Stimulated activated CD4-positive, alpha-beta T cell treated with anti-CD3 and anti-CD28 coated beads, Interleukin-4, amount 100 ng/mL, for 48 hours (primary cell): ENCODE measurements at regions not wholly inside any gene's neighbourhood (a gene's known extent, or its start where the extent isn't known, plus 50 kb on each side); places are given as distances from the start of the nearest gene placed in this dataset.

Experiments
- DNase-seq, 2 donors: peaks; one replicate each; pipeline ENCODE4 v3.0.0-alpha.2; 2020; ENCODE audit warnings: low read depth in 2 of 2

GRCh38 chr2:177010861-177011260 is 201.7 kb upstream of the HNRNPA3 start:
- no peak for DNase-seq

GRCh38 chr2:177014946-177015345 is 197.6 kb upstream of the HNRNPA3 start:
- no peak for DNase-seq

- DNase-seq, result no peak
These were observed 197.2 kb upstream of the HNRNPA3 start for GRCh38 chr2:177015356-177015923.

- no peak for DNase-seq
These were observed 192.0 kb upstream of the HNRNPA3 start for GRCh38 chr2:177020524-177021119.

- DNase-seq, result no peak
These were observed 190.8 kb upstream of the HNRNPA3 start for GRCh38 chr2:177021706-177022343.

GRCh38 chr2:177024765-177025164 is 187.8 kb upstream of the HNRNPA3 start:
- DNase-seq, result no peak

- no peak for DNase-seq
These were observed 186.3 kb upstream of the HNRNPA3 start for GRCh38 chr2:177026253-177026652.

- no peak for DNase-seq
These were observed 185.6 kb upstream of the HNRNPA3 start for GRCh38 chr2:177026956-177027355.

- DNase-seq, result no peak
These were observed 184.3 kb upstream of the HNRNPA3 start for GRCh38 chr2:177028296-177028695.

GRCh38 chr2:177029075-177029474 is 183.5 kb upstream of the HNRNPA3 start:
- DNase-seq, result no peak

GRCh38 chr2:177029501-177029900 is 183.1 kb upstream of the HNRNPA3 start:
- DNase-seq, result no peak

- DNase-seq, result no peak
These were observed 182.7 kb upstream of the HNRNPA3 start for GRCh38 chr2:177029901-177030300.

- no peak for DNase-seq
These were observed 182.0 kb upstream of the HNRNPA3 start for GRCh38 chr2:177030451-177031105.

- no peak for DNase-seq
These were observed 181.0 kb upstream of the HNRNPA3 start for GRCh38 chr2:177031438-177032180.

GRCh38 chr2:177036747-177037146 is 175.8 kb upstream of the HNRNPA3 start:
- DNase-seq, result no peak

- DNase-seq, result no peak
These were observed 175.0 kb upstream of the HNRNPA3 start for GRCh38 chr2:177037569-177037968.

GRCh38 chr2:177038787-177039484 is 173.7 kb upstream of the HNRNPA3 start:
- no peak for DNase-seq

GRCh38 chr2:177042311-177042710 is 170.3 kb upstream of the HNRNPA3 start:
- DNase-seq, result no peak

- DNase-seq, result no peak
These were observed 167.9 kb upstream of the HNRNPA3 start for GRCh38 chr2:177044671-177045070.

- no peak for DNase-seq
These were observed 163.6 kb upstream of the HNRNPA3 start for GRCh38 chr2:177048981-177049380.

- DNase-seq, result no peak
These were observed 161.3 kb upstream of the HNRNPA3 start for GRCh38 chr2:177051278-177051677.

GRCh38 chr2:177052471-177052870 is 160.1 kb upstream of the HNRNPA3 start:
- DNase-seq, result no peak
